GM23338 (cell line): ENCODE measurements at regions not wholly inside any gene's neighbourhood (a gene's known extent, or its start where the extent isn't known, plus 50 kb on each side); places are given as distances from the start of the nearest gene placed in this dataset.

ENCODE experiments used
- ATAC-seq: fragments of 200-7000 bp; cut with Tn5 transposase; 3 replicates; pipeline ENCODE4 v1.9.1; 2020
- DNase-seq: peaks from one replicate; pipeline ENCODE4 v3.0.0-alpha.2; 2015; ENCODE audit warnings: low spot score
- H2AFZ ChIP-seq: fragments of 200-600 bp; sonication (generic); 2 replicates; pipeline ENCODE4 v1.8.0; 2016; ENCODE audit warnings: antibody characterized with exemption, mild to moderate bottlenecking, moderate library complexity
- H3F3A ChIP-seq: fragments of 200-600 bp; sonication (generic); replicated peaks from 2 replicates; pipeline ENCODE4 v1.8.0; 2017; ENCODE audit warnings: antibody characterized with exemption, mixed run types, low read depth
- H3K27ac ChIP-seq: fragments of 200-600 bp; sonication (generic); 2 replicates; pipeline ENCODE4 v1.6.1; 2016; ENCODE audit warnings: low read depth
- H3K27me3 ChIP-seq: fragments of 200-600 bp; sonication (generic); 2 replicates; pipeline ENCODE4 v1.8.0; 2016; ENCODE audit warnings: mild to moderate bottlenecking, mixed run types, moderate library complexity; ENCODE audit not compliant: insufficient read depth
- H3K36me3 ChIP-seq: fragments of 200-600 bp; sonication (generic); 2 replicates; pipeline ENCODE4 v1.8.0; 2016; ENCODE audit warnings: mild to moderate bottlenecking; ENCODE audit not compliant: insufficient read depth
- H3K4me1 ChIP-seq: fragments of 200-600 bp; sonication (generic); 2 replicates; pipeline ENCODE4 v1.8.0; 2016; ENCODE audit warnings: mild to moderate bottlenecking, moderate library complexity; ENCODE audit not compliant: insufficient read depth
- H3K4me2 ChIP-seq: fragments of 200-600 bp; sonication (generic); 2 replicates; pipeline ENCODE4 v1.7.1; 2017; ENCODE audit warnings: mixed run types
- H3K4me3 ChIP-seq: fragments of 200-600 bp; sonication (generic); 2 replicates; pipeline ENCODE4 v1.6.1; 2016; ENCODE audit warnings: mixed run types
- H3K79me2 ChIP-seq: fragments of 200-600 bp; sonication (generic); replicated peaks from 2 replicates; pipeline ENCODE4 v1.8.0; 2017; ENCODE audit warnings: mild to moderate bottlenecking; ENCODE audit not compliant: insufficient read depth
- H3K9me2 ChIP-seq: fragments of 200-600 bp; sonication (generic); 2 replicates; pipeline ENCODE4 v1.8.0; 2017; ENCODE audit not compliant: insufficient read depth
- H4K20me1 ChIP-seq: fragments of 200-600 bp; sonication (generic); replicated peaks from 2 replicates; pipeline ENCODE4 v1.8.0; 2017; ENCODE audit warnings: mild to moderate bottlenecking; ENCODE audit not compliant: insufficient read depth
- H3K27ac Mint-ChIP-seq: 2 replicates; pipeline ENCODE4 v1.8.0; 2020; ENCODE audit warnings: inconsistent platforms, mild to moderate bottlenecking, moderate library complexity, mixed read lengths
- H3K27me3 Mint-ChIP-seq: 3 replicates; pipeline ENCODE4 v1.8.0; 2022; ENCODE audit warnings: low read depth, mild to moderate bottlenecking, moderate library complexity, mixed read lengths, inconsistent platforms; ENCODE audit not compliant: insufficient read depth, poor library complexity
- H3K36me3 Mint-ChIP-seq: 3 replicates; pipeline ENCODE4 v1.8.0; 2021; ENCODE audit warnings: low read depth, mild to moderate bottlenecking, inconsistent platforms, moderate library complexity, mixed read lengths
- H3K4me1 Mint-ChIP-seq: 3 replicates; pipeline ENCODE4 v1.8.0; 2020; ENCODE audit warnings: mild to moderate bottlenecking, inconsistent platforms, mixed read lengths
- H3K4me3 Mint-ChIP-seq: 3 replicates; pipeline ENCODE4 v1.8.0; 2021; ENCODE audit warnings: moderate library complexity, mild to moderate bottlenecking, inconsistent platforms, mixed read lengths
- H3K9me3 Mint-ChIP-seq: 3 replicates; pipeline ENCODE4 v1.8.0; 2020; ENCODE audit warnings: moderate library complexity, mild to moderate bottlenecking, inconsistent platforms, mixed read lengths
- CTCF ChIP-seq, 2 experiments: fragments of 200-600 bp in 1 of 2; sonication (generic) in 1 of 2; conservative IDR thresholded peaks; 2 replicates each; pipeline versions ENCODE4 v1.5.1 to v1.6.1; 2016 to 2017; ENCODE audit warnings: antibody characterized with exemption in 2 of 2, low read depth in 2 of 2, mild to moderate bottlenecking in 2 of 2, moderate library complexity in 1 of 2
- EZH2 ChIP-seq: fragments of 200-600 bp; sonication (generic); IDR thresholded peaks from one replicate; pipeline ENCODE4 v1.8.0; 2017; ENCODE audit warnings: antibody characterized with exemption, mild to moderate bottlenecking, low read depth; ENCODE audit not compliant: unreplicated experiment
- EZH2phosphoT487 ChIP-seq: fragments of 200-600 bp; sonication (generic); IDR thresholded peaks from one replicate; pipeline ENCODE4 v1.8.1; 2018; ENCODE audit warnings: antibody characterized with exemption; ENCODE audit not compliant: unreplicated experiment
- NANOG ChIP-seq: IDR thresholded peaks from 2 replicates; pipeline ENCODE4 v1.6.1; 2016; ENCODE audit warnings: antibody characterized with exemption, borderline replicate concordance
- POLR2AphosphoS5 ChIP-seq: IDR thresholded peaks from 2 replicates; pipeline ENCODE4 v1.6.1; 2016; ENCODE audit warnings: antibody characterized with exemption, low read depth
- ZNF114 ChIP-seq: fragments of 250-450 bp; sonication (Bioruptor Pico); IDR thresholded peaks from 2 replicates; pipeline ENCODE4 v1.5.0; 2020; ENCODE audit warnings: mild to moderate bottlenecking, moderate library complexity
- ZNF331 ChIP-seq: fragments of 250-450 bp; sonication (Bioruptor Pico); IDR thresholded peaks from 2 replicates; pipeline ENCODE4 v1.5.0; 2020; ENCODE audit warnings: low read depth, mild to moderate bottlenecking, moderate library complexity
- ZNF462 ChIP-seq: fragments of 250-450 bp; sonication (Bioruptor Pico); IDR thresholded peaks from 2 replicates; pipeline ENCODE4 v1.5.0; 2020; ENCODE audit warnings: mild to moderate bottlenecking, moderate library complexity

- TF ChIP-seq ZNF462 (no peak), POLR2AphosphoS5 (no peak), NANOG (no peak)
Observed at GRCh38 chr4:4766564-4766963, 92.9 kb upstream of the MSX1 start (continued).

DNA sequence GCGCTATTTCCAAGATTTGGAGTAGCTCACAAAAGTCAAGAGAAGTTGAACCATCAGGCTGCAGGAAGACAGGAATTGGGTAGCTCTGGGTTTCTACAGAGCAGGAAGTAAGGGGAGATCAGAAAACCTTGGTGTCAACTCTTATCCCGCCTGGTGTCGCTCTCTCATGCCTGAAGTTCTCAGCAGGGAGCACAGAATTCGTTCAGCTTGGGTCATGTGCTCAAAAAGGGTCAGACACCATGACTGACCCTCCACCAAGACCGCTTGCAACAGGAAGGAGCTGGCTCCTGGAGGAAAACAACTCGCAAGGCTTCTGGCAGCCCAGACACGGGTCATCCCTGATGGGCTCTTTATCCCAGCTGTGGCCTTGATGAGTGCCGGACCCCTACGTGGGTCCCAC, 93.7 kb upstream of the MSX1 start:
- H3K27me3 Mint-ChIP-seq = peaks cover 16% of the 10 kb centered on the region
- H3K4me1 Mint-ChIP-seq = peaks cover 41% of the 10 kb centered on the region
- peaks cover 4% of the 10 kb centered on the region; the same call in 1 of the 2 replicates for H3F3A ChIP-seq
- H3K79me2 ChIP-seq = no peaks in the 10 kb centered on the region
- no peak for ATAC-seq
- no peak overlapping the region for H2AFZ ChIP-seq
- no peak overlapping the region for H3K4me3 ChIP-seq
- no peak overlapping the region for H3K27ac Mint-ChIP-seq
- no peaks in the 10 kb centered on the region; the same call in 2 of the 3 replicates for H3K9me3 Mint-ChIP-seq
- H3K4me1 ChIP-seq = peaks cover 32% of the 10 kb centered on the region
- H3K4me2 ChIP-seq = no peak overlapping the region
- no peak for DNase-seq
- peaks cover 4% of the 10 kb centered on the region; the same call in 1 of the 2 replicates for H3K27me3 ChIP-seq
- no peaks in the 10 kb centered on the region for H3K36me3 ChIP-seq
- no peak overlapping the region for H3K27ac ChIP-seq
- peaks cover 8% of the 10 kb centered on the region; the same call in 1 of the 2 replicates for H3K9me2 ChIP-seq
- H3K4me3 Mint-ChIP-seq = no peak overlapping the region
- H4K20me1 ChIP-seq = no peaks in the 10 kb centered on the region
- H3K36me3 Mint-ChIP-seq = no peaks in the 10 kb centered on the region
- TF ChIP-seq POLR2AphosphoS5 = no peak
- no peak for TF ChIP-seq CTCF (conservative IDR thresholded peaks at IDR 0.05; ENCODE audit: low read depth in 2 of 2)
- no peak for TF ChIP-seq NANOG
- TF ChIP-seq ZNF462 = no peak
- no peak for TF ChIP-seq ZNF114
- no peak for TF ChIP-seq ZNF331 (CRISPR knock-in tag)
- TF ChIP-seq EZH2phosphoT487 = no peak
- TF ChIP-seq EZH2 = no peak
